ENCODE measurements at regions not wholly inside any gene's neighbourhood (a gene's known extent, or its start where the extent isn't known, plus 50 kb on each side); places are given as distances from the start of the nearest gene placed in this dataset.

DNA sequence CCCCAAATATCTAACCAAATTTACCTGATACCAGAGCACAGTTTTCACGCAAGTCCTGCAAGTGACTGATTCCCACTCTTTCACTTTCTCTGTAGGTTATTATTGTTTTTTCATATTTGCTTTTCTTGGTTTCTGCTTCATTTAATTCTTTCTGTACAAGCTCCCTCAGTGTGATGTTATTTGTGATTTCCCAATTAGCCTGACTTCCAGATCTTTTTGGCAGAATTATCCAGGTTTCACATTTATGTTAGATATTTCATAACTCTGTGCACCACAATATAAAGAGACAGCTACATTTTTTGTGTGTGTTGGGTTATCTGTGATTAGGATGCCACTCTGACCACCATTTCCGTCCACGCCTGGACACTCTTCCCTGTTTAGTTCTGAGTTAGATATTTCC is 381.5 kb upstream of the CNTNAP2 start:
- TF ChIP-seq, protein P1, sequence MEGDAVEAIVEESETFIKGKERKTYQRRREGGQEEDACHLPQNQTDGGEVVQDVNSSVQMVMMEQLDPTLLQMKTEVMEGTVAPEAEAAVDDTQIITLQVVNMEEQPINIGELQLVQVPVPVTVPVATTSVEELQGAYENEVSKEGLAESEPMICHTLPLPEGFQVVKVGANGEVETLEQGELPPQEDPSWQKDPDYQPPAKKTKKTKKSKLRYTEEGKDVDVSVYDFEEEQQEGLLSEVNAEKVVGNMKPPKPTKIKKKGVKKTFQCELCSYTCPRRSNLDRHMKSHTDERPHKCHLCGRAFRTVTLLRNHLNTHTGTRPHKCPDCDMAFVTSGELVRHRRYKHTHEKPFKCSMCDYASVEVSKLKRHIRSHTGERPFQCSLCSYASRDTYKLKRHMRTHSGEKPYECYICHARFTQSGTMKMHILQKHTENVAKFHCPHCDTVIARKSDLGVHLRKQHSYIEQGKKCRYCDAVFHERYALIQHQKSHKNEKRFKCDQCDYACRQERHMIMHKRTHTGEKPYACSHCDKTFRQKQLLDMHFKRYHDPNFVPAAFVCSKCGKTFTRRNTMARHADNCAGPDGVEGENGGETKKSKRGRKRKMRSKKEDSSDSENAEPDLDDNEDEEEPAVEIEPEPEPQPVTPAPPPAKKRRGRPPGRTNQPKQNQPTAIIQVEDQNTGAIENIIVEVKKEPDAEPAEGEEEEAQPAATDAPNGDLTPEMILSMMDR (IDR thresholded peaks at IDR 0.05), result no peak
- no peak for TF ChIP-seq POLR2A (IDR thresholded peaks at IDR 0.05)

Data from esophagus squamous epithelium (tissue), 4 donors.